CD4-positive, alpha-beta memory T cell (primary cell): ENCODE measurements at regions not wholly inside any gene's neighbourhood (a gene's known extent, or its start where the extent isn't known, plus 50 kb on each side); places are given as distances from the start of the nearest gene placed in this dataset.

ENCODE experiments used
- CTCF ChIA-PET: fragments of 350-600 bp; sonication (Branson Sonifier 250); formaldehyde crosslinking; loops from one replicate; lab custom pipeline; 2021; ENCODE audit warnings: inconsistent platforms; ENCODE audit not compliant: partially characterized antibody; lab: Charles Lee
- POLR2A ChIA-PET: fragments of 350-600 bp; sonication (Branson Sonifier 250); formaldehyde crosslinking; loops from one replicate; lab custom pipeline; 2021; ENCODE audit not compliant: partially characterized antibody; lab: Charles Lee
- DNase-seq, 5 donors: peaks; one replicate each; pipeline versions ENCODE4 v3.0.0 to v3.0.0-alpha.2; 2020 to 2022; ENCODE audit warnings: mixed read lengths in 1 of 5
- H3K27ac ChIP-seq: one replicate; pipeline ENCODE4 v1.7.0; 2013; ENCODE audit warnings: low read depth, low read length
- H3K27me3 ChIP-seq: 2 replicates; pipeline ENCODE4 v1.7.0; 2013; ENCODE audit warnings: mild to moderate bottlenecking, low read length, moderate library complexity; ENCODE audit not compliant: insufficient read depth
- H3K36me3 ChIP-seq: 2 replicates; pipeline ENCODE4 v1.7.0; 2013; ENCODE audit warnings: mild to moderate bottlenecking, low read length, moderate library complexity; ENCODE audit not compliant: insufficient read depth
- H3K4me1 ChIP-seq: 2 replicates; pipeline ENCODE4 v1.7.0; 2013; ENCODE audit warnings: mild to moderate bottlenecking, low read length, moderate library complexity; ENCODE audit not compliant: insufficient read depth
- H3K4me3 ChIP-seq, 2 donors: one replicate each; pipeline ENCODE4 v1.7.0; 2013; ENCODE audit warnings: low read length in 2 of 2, mild to moderate bottlenecking in 1 of 2
- H3K9me3 ChIP-seq, 2 donors: one replicate each; pipeline ENCODE4 v1.7.0; 2013; ENCODE audit warnings: low read length in 2 of 2, control low read depth in 1 of 2; ENCODE audit not compliant: control insufficient read depth in 1 of 2
- H3K27ac Mint-ChIP-seq, 7 donors: one replicate each; pipeline ENCODE4 v1.8.0; 2020 to 2021; ENCODE audit warnings: mixed read lengths in 7 of 7, mild to moderate bottlenecking in 6 of 7, inconsistent platforms in 3 of 7, moderate library complexity in 3 of 7
- H3K27me3 Mint-ChIP-seq, 2 donors: one replicate each; pipeline ENCODE4 v1.8.0; 2020 to 2021; ENCODE audit warnings: mixed read lengths in 2 of 2
- H3K36me3 Mint-ChIP-seq, 2 donors: one replicate each; pipeline ENCODE4 v1.8.0; 2020 to 2021; ENCODE audit warnings: mixed read lengths in 2 of 2, inconsistent platforms in 1 of 2, mild to moderate bottlenecking in 1 of 2
- H3K4me1 Mint-ChIP-seq, 4 donors: one replicate each; pipeline ENCODE4 v1.8.0; 2020 to 2021; ENCODE audit warnings: mixed read lengths in 4 of 4, mild to moderate bottlenecking in 1 of 4
- H3K4me3 Mint-ChIP-seq, 8 donors: one replicate each; pipeline ENCODE4 v1.8.0; 2020 to 2021; ENCODE audit warnings: mixed read lengths in 8 of 8, mild to moderate bottlenecking in 7 of 8, moderate library complexity in 6 of 8, inconsistent platforms in 3 of 8
- H3K9me3 Mint-ChIP-seq, 8 donors: one replicate each; pipeline ENCODE4 v1.8.0; 2020 to 2021; ENCODE audit warnings: mixed read lengths in 8 of 8, mild to moderate bottlenecking in 5 of 8, inconsistent platforms in 3 of 8, moderate library complexity in 1 of 8
- intact Hi-C: fragments of 100-400 bp; cut with micrococcal nuclease; formaldehyde crosslinking; loops from one replicate; pipeline ENCODE4 v1.15.1; 2023

DNA sequence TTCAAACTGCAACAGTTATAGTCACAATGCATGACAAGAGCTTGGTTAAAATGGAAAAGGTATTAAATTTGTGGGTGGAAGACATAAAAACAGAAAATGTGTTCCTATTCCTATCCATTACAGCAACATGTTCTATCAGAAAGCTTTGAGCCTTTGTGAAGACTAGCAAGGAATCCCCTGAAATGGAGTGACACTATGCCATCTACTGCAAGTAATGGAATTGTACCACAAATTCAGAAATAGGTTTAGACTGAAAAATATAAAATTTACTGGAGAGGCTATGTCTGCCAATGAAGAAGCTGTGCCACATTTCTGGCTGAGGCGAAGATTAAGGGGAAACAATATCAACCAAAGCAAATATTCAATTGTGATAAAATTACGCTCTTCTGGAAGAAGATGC is 247.9 kb downstream of the ADAM29 start:
- H3K4me3 Mint-ChIP-seq = no peak overlapping the region
- Histone ChIP-seq H3K4me1 (no peaks in the 10 kb centered on the region), H3K4me3 (no peak overlapping the region), H3K27me3 (no peaks in the 10 kb centered on the region), H3K9me3 (no peaks in the 10 kb centered on the region), H3K27ac (no peak overlapping the region), H3K36me3 (no peaks in the 10 kb centered on the region)
- intact Hi-C loops = no loop called here
- H3K27me3 Mint-ChIP-seq = no peaks in the 10 kb centered on the region
- peaks cover 2 to 11% (median 4%) of the 10 kb centered on the region in 8 donors for H3K9me3 Mint-ChIP-seq
- no peak overlapping the region for H3K27ac Mint-ChIP-seq
- no peaks in the 10 kb centered on the region for H3K4me1 Mint-ChIP-seq
- CTCF ChIA-PET = no interaction called here
- DNase-seq = no peak
- POLR2A ChIA-PET = no interaction called here
- no peaks in the 10 kb centered on the region for H3K36me3 Mint-ChIP-seq

DNA sequence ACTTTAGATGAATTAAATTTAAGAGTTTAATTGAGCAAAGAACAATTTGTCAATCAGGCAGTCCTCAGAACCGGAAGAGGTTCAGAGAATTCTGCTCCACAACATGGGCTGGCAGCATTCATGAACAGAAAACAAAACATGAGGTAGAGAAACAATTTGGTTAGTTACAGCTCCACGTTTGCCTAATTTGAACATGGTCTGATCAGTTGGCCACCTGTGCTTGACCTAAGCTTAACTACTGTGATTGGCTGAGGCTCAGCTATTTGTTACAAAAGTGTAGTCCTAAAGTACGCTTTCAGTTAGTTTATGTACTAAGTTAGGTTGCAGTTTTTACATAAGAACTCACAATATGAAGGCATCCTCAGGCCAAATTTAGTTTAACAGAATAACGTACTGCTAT is 258.6 kb downstream of the ADAM29 start:
- no peaks in the 10 kb centered on the region for H3K36me3 ChIP-seq
- no peaks in the 10 kb centered on the region for H3K9me3 ChIP-seq
- H3K27ac Mint-ChIP-seq = no peak overlapping the region
- no peaks in the 10 kb centered on the region for H3K36me3 Mint-ChIP-seq
- POLR2A ChIA-PET = no interaction called here
- H3K4me1 ChIP-seq = no peaks in the 10 kb centered on the region
- H3K4me3 ChIP-seq = no peak overlapping the region
- intact Hi-C loops = no loop called here
- H3K27me3 Mint-ChIP-seq = no peaks in the 10 kb centered on the region
- DNase-seq = no peak
- no peaks in the 10 kb centered on the region for H3K4me1 Mint-ChIP-seq
- peaks cover 0 to 15% (median 3%) of the 10 kb centered on the region in 8 donors for H3K9me3 Mint-ChIP-seq
- H3K27ac ChIP-seq = no peak overlapping the region
- CTCF ChIA-PET = no interaction called here
- no peak overlapping the region for H3K4me3 Mint-ChIP-seq
- no peaks in the 10 kb centered on the region for H3K27me3 ChIP-seq

GRCh38 chr4:175190654-175191053 is 272.5 kb downstream of the ADAM29 start:
- Mint-ChIP-seq H3K27me3 (no peaks in the 10 kb centered on the region), H3K4me3 (no peak overlapping the region), H3K4me1 (no peaks in the 10 kb centered on the region), H3K36me3 (no peaks in the 10 kb centered on the region), H3K27ac (no peak overlapping the region), H3K9me3 (peaks cover 0 to 6% (median under 1%) of the 10 kb centered on the region in 8 donors)
- Histone ChIP-seq H3K27ac (no peak overlapping the region), H3K36me3 (no peaks in the 10 kb centered on the region), H3K27me3 (no peaks in the 10 kb centered on the region), H3K4me1 (no peaks in the 10 kb centered on the region), H3K9me3 (no peaks in the 10 kb centered on the region), H3K4me3 (no peak overlapping the region)
- ChIA-PET CTCF (no interaction called here), POLR2A (no interaction called here)
- intact Hi-C loops = no loop called here
- no peak for DNase-seq

DNA sequence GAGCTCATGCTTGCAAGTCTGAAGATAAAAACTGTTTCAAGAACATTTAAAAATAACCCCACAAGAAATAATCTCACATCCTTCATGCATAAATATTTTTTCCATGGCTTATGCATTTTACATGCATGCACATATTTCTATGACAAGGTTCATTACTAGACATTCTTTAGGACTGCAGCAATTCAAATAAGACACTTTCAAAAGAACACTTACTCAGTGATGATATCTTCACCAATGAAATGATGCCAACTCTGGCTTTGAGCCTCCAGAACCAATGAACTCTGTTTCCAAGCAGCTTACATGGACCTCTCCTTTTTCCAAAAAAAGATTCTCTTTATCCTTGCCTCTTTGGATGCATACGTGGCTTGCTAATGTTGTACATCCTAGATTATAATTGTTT is 279.9 kb downstream of the ADAM29 start:
- CTCF ChIA-PET = no interaction called here

GRCh38 chr4:175215208-175215607 is 297.1 kb downstream of the ADAM29 start:
- H3K9me3 ChIP-seq = peaks cover 0 to 3% of the 10 kb centered on the region in 2 donors
- H3K4me1 Mint-ChIP-seq = no peaks in the 10 kb centered on the region
- H3K27me3 ChIP-seq = no peaks in the 10 kb centered on the region
- H3K9me3 Mint-ChIP-seq = peaks cover 0 to 21% (median 9%) of the 10 kb centered on the region in 8 donors
- ChIA-PET POLR2A (no interaction called here), CTCF (no interaction called here)
- no peak overlapping the region for H3K27ac ChIP-seq
- H3K4me3 Mint-ChIP-seq = no peak overlapping the region
- no peaks in the 10 kb centered on the region for H3K36me3 ChIP-seq
- no peak for DNase-seq
- intact Hi-C loops = no loop called here
- H3K4me1 ChIP-seq = no peaks in the 10 kb centered on the region
- H3K36me3 Mint-ChIP-seq = no peaks in the 10 kb centered on the region
- H3K27ac Mint-ChIP-seq = no peak overlapping the region
- H3K27me3 Mint-ChIP-seq = no peaks in the 10 kb centered on the region
- no peak overlapping the region for H3K4me3 ChIP-seq

More for the DNA sequence above, 279.9 kb downstream of the ADAM29 start:
- Histone ChIP-seq H3K27me3 (no peaks in the 10 kb centered on the region), H3K36me3 (no peaks in the 10 kb centered on the region), H3K27ac (no peak overlapping the region), H3K4me3 (no peak overlapping the region), H3K4me1 (no peaks in the 10 kb centered on the region), H3K9me3 (no peaks in the 10 kb centered on the region)
- Mint-ChIP-seq H3K4me3 (no peak overlapping the region), H3K27me3 (no peaks in the 10 kb centered on the region), H3K36me3 (no peaks in the 10 kb centered on the region), H3K4me1 (no peaks in the 10 kb centered on the region), H3K9me3 (peaks cover 0 to 5% (median 0%) of the 10 kb centered on the region in 8 donors), H3K27ac (no peak overlapping the region)
- POLR2A ChIA-PET = no interaction called here
- intact Hi-C loops = no loop called here
- no peak for DNase-seq

- no peaks in the 10 kb centered on the region for H3K4me1 ChIP-seq
Measured at GRCh38 chr4:175215657-175216056, 297.5 kb downstream of the ADAM29 start.

DNA sequence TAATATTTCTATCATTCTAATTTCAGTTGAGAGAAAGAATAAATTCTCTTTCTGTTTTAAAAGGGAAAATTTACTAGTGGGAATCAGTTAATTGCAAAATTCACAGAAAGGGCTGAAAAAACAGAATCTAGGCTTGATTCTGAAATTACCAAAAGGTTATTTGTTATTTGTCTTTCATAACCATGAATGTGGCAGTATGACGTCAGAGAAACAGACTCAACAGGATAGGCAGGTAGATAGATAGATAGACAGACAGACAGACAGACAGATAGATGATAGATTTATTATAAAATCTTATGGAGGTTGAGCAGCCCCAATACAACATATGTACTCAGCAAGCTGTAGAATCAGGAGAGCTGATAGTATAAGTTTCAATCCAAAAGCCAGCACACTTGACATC is 311.0 kb downstream of the ADAM29 start:
- Mint-ChIP-seq H3K4me1 (no peaks in the 10 kb centered on the region), H3K9me3 (peaks cover 0 to 3% (median 0%) of the 10 kb centered on the region in 8 donors), H3K4me3 (no peak overlapping the region), H3K27me3 (no peaks in the 10 kb centered on the region), H3K27ac (no peak overlapping the region), H3K36me3 (no peaks in the 10 kb centered on the region)
- no peaks in the 10 kb centered on the region for H3K36me3 ChIP-seq
- intact Hi-C loops = no loop called here
- no peak for DNase-seq
- no peak overlapping the region for H3K27ac ChIP-seq
- H3K27me3 ChIP-seq = no peaks in the 10 kb centered on the region
- POLR2A ChIA-PET = no interaction called here
- no peak overlapping the region for H3K4me3 ChIP-seq
- no peaks in the 10 kb centered on the region for H3K9me3 ChIP-seq
- H3K4me1 ChIP-seq = no peaks in the 10 kb centered on the region
- CTCF ChIA-PET = no interaction called here

More at GRCh38 chr4:175215657-175216056, 297.5 kb downstream of the ADAM29 start:
- peaks cover 0 to 3% of the 10 kb centered on the region in 2 donors for H3K9me3 ChIP-seq
- Mint-ChIP-seq H3K36me3 (no peaks in the 10 kb centered on the region), H3K27ac (no peak overlapping the region), H3K4me1 (no peaks in the 10 kb centered on the region), H3K9me3 (peaks cover 0 to 21% (median 11%) of the 10 kb centered on the region in 8 donors), H3K27me3 (no peaks in the 10 kb centered on the region), H3K4me3 (no peak overlapping the region)
- POLR2A ChIA-PET = no interaction called here
- no peaks in the 10 kb centered on the region for H3K36me3 ChIP-seq
- intact Hi-C loops = no loop called here
- no peak overlapping the region for H3K4me3 ChIP-seq
- no peak for DNase-seq
- CTCF ChIA-PET = no interaction called here
- H3K27ac ChIP-seq = no peak overlapping the region
- no peaks in the 10 kb centered on the region for H3K27me3 ChIP-seq

GRCh38 chr4:175234162-175234561 is 316.0 kb downstream of the ADAM29 start:
- H3K4me3 ChIP-seq = no peak overlapping the region
- H3K27me3 ChIP-seq = no peaks in the 10 kb centered on the region
- Mint-ChIP-seq H3K27ac (no peak overlapping the region), H3K9me3 (peaks cover 0 to 3% (median 0%) of the 10 kb centered on the region in 8 donors), H3K4me1 (no peaks in the 10 kb centered on the region), H3K27me3 (no peaks in the 10 kb centered on the region), H3K36me3 (no peaks in the 10 kb centered on the region), H3K4me3 (no peak overlapping the region)
- no peaks in the 10 kb centered on the region for H3K36me3 ChIP-seq
- H3K4me1 ChIP-seq = no peaks in the 10 kb centered on the region
- no peak for DNase-seq
- intact Hi-C loops = no loop called here
- no peak overlapping the region for H3K27ac ChIP-seq
- H3K9me3 ChIP-seq = no peaks in the 10 kb centered on the region
- ChIA-PET POLR2A (no interaction called here), CTCF (no interaction called here)
